H1 (cell line): ENCODE measurements at regions not wholly inside any gene's neighbourhood (a gene's known extent, or its start where the extent isn't known, plus 50 kb on each side); places are given as distances from the start of the nearest gene placed in this dataset.

ENCODE experiments used
- ASH2L ChIP-seq: fragments of 200-600, 300-600 bp; sonication (generic); IDR thresholded peaks from one replicate; pipeline ENCODE4 v1.7.1; 2017; ENCODE audit warnings: low read length
- CHD1 ChIP-seq: IDR thresholded peaks from 2 replicates; pipeline ENCODE4 v1.6.1; 2012; ENCODE audit warnings: low read depth, low read length, improper control_type of control experiment
- CREB1 ChIP-seq: IDR thresholded peaks from 2 replicates; pipeline ENCODE4 v1.6.1; 2012; ENCODE audit warnings: inconsistent platforms
- CTBP2 ChIP-seq: IDR thresholded peaks from 2 replicates; pipeline ENCODE4 v1.7.0; 2011; ENCODE audit warnings: borderline replicate concordance, mild to moderate bottlenecking, moderate library complexity, mixed read lengths, low read length; ENCODE audit not compliant: insufficient read depth, insufficient read length
- EP300 ChIP-seq, 2 experiments: IDR thresholded peaks; 1 replicate in 1 of 2; 2 replicates in 1 of 2; pipeline ENCODE4 v1.6.1; 2011 to 2012; ENCODE audit warnings: low read depth in 2 of 2, low read length in 2 of 2, mild to moderate bottlenecking in 2 of 2, borderline replicate concordance in 1 of 2, inconsistent platforms in 1 of 2, moderate library complexity in 1 of 2
- PHF8 ChIP-seq: fragments of 200-600 bp; sonication (generic); conservative IDR thresholded peaks from 2 replicates; pipeline ENCODE4 v1.7.1; 2012; ENCODE audit warnings: low read depth, mild to moderate bottlenecking, inconsistent platforms, low read length, moderate library complexity
- RAD21 ChIP-seq, 2 experiments: IDR thresholded peaks in 1 of 2; conservative IDR thresholded peaks in 1 of 2; 2 replicates each; pipeline ENCODE4 v1.6.1; 2011; ENCODE audit warnings: low read depth in 2 of 2, low read length in 2 of 2, improper control_type of control experiment in 1 of 2, inconsistent platforms in 1 of 2, mild to moderate bottlenecking in 1 of 2, moderate library complexity in 1 of 2
- RBBP5 ChIP-seq: IDR thresholded peaks from 2 replicates; pipeline ENCODE4 v1.7.1; 2012; ENCODE audit warnings: low read depth, mild to moderate bottlenecking, inconsistent platforms, low read length, moderate library complexity, borderline replicate concordance
- TEAD4 ChIP-seq: IDR thresholded peaks from 2 replicates; pipeline ENCODE4 v1.6.1; 2012; ENCODE audit warnings: low read depth, low read length, inconsistent platforms, mixed read lengths
- ZNF274 ChIP-seq: IDR thresholded peaks from 2 replicates; pipeline ENCODE4 v1.7.0; 2012; ENCODE audit warnings: low read length, borderline replicate concordance; ENCODE audit errors: extremely low read depth

- TF ChIP-seq ZNF274, result no peak
- TF ChIP-seq PHF8, result no peak
- TF ChIP-seq RAD21 (IDR thresholded peaks at IDR 0.05 in 1 of 2, conservative IDR thresholded peaks at IDR 0.05 in 1 of 2; ENCODE audit: low read depth in 2 of 2, low read length in 2 of 2), result no peak
- TF ChIP-seq RBBP5, result no peak
- TF ChIP-seq TEAD4, result no peak
- no peak for TF ChIP-seq CTBP2
- no peak for TF ChIP-seq EP300 (IDR thresholded peaks at IDR 0.05; ENCODE audit: borderline replicate concordance in 1 of 2, low read depth in 2 of 2, low read length in 2 of 2)
- no peak for TF ChIP-seq CHD1
- no peak for TF ChIP-seq ASH2L
- TF ChIP-seq CREB1, result no peak
Observed at GRCh38 chr14:30134936-30135335, 207.3 kb upstream of the PRKD1 start (continued).
